HG03457 (cell line): ENCODE measurements at regions not wholly inside any gene's neighbourhood (a gene's known extent, or its start where the extent isn't known, plus 50 kb on each side); places are given as distances from the start of the nearest gene placed in this dataset.

Experiments
- ATAC-seq: cut with Tn5 transposase; IDR thresholded peaks from one replicate; pipeline ENCODE4 v1.9.1; 2021; ENCODE audit warnings: moderate number of reproducible peaks; ENCODE audit not compliant: unreplicated experiment

GRCh38 chr6:67292169-67292568, 1342.9 kb upstream of the ADGRB3 start:
- no peak for ATAC-seq

DNA sequence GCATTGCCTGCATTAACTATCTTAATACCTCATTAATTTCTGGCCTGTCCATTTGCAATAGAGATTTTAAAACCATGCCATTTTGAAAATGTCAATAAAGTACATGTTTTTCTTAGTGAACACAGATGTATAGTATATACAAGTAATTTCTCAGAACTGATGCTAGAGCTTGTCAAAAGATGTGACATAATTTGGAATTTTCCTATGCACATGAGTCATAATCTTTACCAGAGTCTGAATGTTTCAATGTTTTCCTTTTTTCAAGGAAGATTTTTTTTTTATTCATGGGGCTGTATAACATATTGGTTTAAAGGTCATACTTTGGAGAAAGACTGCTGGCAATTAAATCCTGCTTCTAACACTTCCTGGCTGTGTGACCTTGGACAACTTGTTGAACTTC, 1347.5 kb upstream of the ADGRB3 start:
- ATAC-seq, result no peak

GRCh38 chr6:67285770-67286495, 1349.1 kb upstream of the ADGRB3 start:
- ATAC-seq, result no peak

- no peak for ATAC-seq
Measured at GRCh38 chr6:67277312-67277711, 1357.8 kb upstream of the ADGRB3 start.

- no peak for ATAC-seq
Measured at GRCh38 chr6:67265996-67266921, 1368.8 kb upstream of the ADGRB3 start.

GRCh38 chr6:67252663-67253062, 1382.4 kb upstream of the ADGRB3 start:
- no peak for ATAC-seq

DNA sequence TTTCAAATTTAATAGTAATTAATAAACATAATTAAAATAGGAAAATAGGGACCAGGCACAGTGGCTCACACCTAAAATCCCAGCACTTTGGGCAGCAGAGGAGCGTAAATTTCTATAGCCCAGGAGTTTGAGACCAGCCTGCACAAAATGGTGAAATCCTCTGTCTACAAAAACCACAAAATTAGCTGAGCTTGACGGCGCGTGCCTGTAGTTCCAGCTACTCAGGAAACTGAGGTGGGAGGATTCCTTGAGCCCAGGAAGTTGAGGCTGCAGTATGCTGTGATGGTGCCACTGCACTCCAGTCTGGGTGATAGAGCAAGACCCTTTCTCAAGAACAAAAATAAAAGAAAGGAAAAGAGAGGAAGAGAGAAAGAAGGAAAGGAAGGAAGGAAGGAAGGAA, 1387.0 kb upstream of the ADGRB3 start:
- ATAC-seq, result no peak

DNA sequence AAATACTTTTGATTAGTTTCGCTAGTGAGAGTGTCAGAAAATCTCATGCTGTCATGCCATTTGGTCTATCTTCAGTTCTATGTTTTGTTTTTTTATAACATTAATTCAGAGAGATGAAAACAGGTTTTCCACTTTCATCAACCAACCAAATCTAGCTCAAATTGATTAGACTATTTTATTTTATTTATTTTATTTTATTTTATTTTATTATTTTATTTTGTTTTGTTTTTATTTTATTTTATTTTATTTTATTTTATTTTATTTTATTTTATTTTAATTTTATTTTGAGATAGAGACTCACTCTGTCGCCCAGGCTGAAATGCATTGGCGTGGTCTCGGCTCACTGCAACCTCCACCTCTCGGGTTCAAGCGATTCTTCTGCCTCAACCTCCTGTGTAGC, 1391.0 kb upstream of the ADGRB3 start:
- ATAC-seq, result no peak

GRCh38 chr6:67237277-67237676, 1397.8 kb upstream of the ADGRB3 start:
- no peak for ATAC-seq

DNA sequence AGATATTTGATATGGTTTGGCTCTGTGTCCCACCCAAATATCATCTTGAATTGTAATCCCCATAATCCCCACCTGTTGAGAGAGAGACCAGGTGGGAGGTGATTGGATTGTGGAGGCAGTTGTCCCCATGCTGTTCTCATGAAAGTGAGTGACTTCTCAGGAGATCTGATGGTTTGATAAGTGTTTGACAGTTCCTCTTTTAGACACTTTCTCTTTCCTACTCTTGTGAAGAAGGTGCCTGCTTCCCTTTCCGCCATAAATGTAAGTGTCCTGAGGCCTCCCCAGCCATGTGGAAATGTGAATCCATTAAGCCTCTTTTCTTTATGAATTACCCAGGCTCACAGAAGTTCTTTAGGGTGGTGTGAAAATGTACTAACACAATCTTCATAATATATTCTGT, 1404.0 kb upstream of the ADGRB3 start:
- ATAC-seq, result no peak

GRCh38 chr6:67224989-67225388, 1410.1 kb upstream of the ADGRB3 start:
- ATAC-seq, result no peak

DNA sequence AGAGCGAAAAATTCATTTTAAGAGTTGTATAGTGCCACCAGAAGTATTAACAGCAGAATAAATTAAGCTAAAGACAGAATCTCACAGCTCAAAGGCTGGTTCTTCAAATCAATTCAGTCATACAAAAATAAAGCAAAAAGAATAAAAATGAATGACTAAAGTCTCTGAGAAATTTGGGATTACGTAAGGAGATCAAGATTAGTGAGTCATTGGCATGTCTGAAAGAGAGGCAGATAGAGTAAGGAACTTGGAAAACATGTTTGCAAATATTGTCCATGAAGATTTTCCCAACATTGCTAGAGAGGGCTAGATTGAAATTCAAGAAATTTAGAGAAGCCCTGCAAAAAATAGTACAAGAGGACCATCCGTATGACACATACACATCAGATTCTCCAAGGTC, 1413.9 kb upstream of the ADGRB3 start:
- no peak for ATAC-seq

DNA sequence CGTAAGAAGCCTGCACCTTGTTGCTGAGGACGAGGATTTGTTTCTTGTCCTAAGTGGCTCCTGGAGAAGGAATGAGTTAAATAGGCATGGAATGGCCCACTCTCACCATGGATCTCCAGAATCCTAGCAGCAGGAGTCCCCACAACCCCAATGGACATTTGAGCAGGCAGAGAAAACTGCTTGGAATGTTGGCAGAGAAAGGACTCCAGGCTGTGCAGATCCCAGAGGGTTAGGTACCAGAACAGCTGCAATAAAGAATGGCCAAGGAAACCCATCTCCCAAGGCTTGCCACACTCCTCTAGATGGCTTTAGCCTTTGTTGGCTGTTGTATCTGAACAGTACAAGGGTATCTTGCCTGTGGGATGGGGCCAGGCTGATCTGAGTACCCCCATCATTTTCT, 1415.7 kb upstream of the ADGRB3 start:
- no peak for ATAC-seq

GRCh38 chr6:67212584-67212983, 1422.5 kb upstream of the ADGRB3 start:
- no peak for ATAC-seq

DNA sequence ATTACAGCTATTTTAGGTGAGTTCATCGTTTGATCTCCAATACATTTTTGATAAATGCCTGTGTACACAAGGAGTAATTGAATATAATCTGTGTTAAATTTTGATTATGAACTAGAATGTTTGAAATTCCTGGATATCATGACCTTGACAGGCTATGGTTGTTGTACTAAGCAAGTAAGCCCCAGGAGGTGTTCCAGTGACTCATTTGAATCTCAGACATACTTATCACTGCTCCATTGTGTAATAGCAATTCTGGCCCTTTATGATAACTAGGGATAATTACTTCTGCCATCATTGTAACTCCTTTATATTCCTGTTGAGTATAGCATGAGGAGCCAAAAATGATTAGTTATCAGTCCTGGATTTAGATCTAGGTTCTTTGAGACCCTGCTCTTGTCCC, 1424.6 kb upstream of the ADGRB3 start:
- ATAC-seq, result no peak

DNA sequence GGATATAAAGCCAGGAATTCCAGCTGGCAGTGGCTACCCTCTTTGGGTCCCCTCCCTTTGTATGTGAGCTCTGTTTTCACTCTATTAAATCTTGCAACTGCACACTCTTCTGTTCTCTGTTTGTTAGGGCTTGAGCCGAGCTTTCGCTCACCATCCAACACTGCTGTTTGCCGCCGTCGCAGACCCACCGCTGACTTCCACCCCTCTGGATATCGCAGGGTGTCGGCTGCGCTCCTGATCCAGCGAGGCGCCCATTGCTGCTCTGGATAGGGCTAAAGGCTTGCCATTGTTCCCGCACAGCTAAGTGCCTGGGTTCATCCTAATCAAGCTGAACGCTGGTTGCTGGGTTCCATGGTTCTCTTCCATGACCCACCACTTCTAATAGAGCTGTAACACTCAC, 1433.5 kb upstream of the ADGRB3 start:
- ATAC-seq, result no peak

DNA sequence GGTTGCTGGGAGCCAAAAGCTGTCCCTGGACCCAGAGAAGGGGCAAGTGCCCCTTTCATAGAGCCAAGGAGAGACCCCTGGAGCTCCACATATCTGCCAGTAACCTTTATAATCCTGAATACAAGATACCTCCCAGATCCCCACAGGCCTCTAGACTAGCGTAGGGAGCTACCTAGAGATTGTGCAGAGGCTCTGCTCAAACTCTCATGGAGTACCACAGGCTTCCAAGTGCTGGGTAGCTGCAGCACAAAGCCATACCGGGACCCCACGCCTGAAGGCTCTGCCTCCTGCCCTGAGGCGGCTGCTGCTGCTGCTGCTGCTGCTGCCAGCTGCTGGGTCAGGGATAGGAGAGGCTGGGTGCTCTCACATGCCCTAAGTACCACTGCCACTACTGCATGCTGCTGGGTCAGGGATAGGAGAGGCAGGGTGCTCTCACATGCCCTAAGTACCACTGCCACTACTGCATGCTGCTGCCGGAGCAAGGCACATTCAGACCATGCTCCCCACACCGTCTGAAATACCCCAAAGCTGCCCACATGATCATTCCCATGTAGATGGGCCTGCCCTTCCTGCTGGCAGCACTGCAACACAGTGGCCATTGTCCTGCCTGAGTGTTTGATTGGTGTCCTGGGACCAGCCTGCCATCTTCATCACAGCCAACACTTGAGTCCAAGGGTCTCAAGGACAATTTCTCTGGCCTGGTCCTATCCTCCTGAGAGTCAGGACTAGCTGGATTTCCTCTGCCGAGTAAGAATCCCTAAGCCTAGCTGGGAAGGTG, 1434.3 kb upstream of the ADGRB3 start:
- ATAC-seq, result no peak

GRCh38 chr6:67199425-67199824, 1435.7 kb upstream of the ADGRB3 start:
- ATAC-seq, result no peak

- no peak for ATAC-seq
Measured at GRCh38 chr6:67190733-67191132, 1444.3 kb upstream of the ADGRB3 start.

DNA sequence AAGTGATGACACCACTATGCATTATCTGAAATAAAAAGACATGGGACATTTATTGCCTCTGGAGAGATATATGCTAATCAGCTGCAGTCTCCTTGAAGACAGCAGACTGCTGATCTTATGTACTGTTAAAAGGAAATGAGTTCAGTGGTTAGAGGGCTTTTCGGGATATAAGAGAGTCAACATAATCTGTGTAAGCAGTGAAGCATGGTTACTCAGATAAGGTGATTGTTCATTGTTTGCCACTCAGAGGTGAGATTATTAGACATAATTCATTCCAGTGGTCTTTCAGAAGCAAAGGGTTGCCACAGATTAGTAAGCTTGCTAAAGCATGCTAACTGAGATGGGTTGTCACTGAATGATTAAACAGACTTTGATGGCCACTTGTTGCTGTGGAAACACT, 1450.7 kb upstream of the ADGRB3 start:
- no peak for ATAC-seq

DNA sequence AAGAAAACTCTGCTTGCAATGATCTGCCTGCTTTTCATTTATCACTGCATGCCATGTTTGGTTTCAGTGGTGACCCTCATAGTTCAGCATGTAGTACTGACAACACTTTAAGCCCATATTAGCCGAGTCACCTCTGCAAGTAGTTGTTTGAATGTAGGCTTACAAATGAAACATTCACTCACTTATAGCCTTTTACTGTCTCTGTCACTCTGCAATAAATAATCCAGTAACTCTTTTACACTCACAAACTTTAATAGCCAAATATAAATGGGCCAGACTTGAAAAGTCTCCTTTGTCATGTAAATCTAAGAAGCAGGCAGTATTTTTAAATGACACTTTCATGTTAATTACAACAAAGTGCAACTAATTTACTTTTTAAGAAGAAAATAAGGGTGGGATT, 1460.0 kb upstream of the ADGRB3 start:
- ATAC-seq, result no peak

GRCh38 chr6:67165606-67166005, 1458.6 kb upstream of the EYS start:
- ATAC-seq, result no peak
